CD4-positive, alpha-beta T cell treated with Interleukin-17A for 4 hours (primary cell): ENCODE measurements at regions not wholly inside any gene's neighbourhood (a gene's known extent, or its start where the extent isn't known, plus 50 kb on each side); places are given as distances from the start of the nearest gene placed in this dataset.

Source experiments
- DNase-seq: peaks from one replicate; pipeline ENCODE4 v3.0.0-alpha.2; 2020; ENCODE audit warnings: mixed read lengths

- no peak for DNase-seq
Measured at GRCh38 chr7:121447243-121447910, 51.3 kb upstream of the FAM3C start.

GRCh38 chr7:121446526-121446925 lies 50.4 kb upstream of the FAM3C start:
- DNase-seq = no peak
